ENCODE measurements at regions not wholly inside any gene's neighbourhood (a gene's known extent, or its start where the extent isn't known, plus 50 kb on each side); places are given as distances from the start of the nearest gene placed in this dataset.
A peak's percentile ranks its signal among the peaks of the same experiment; 100 is the strongest.

DNA sequence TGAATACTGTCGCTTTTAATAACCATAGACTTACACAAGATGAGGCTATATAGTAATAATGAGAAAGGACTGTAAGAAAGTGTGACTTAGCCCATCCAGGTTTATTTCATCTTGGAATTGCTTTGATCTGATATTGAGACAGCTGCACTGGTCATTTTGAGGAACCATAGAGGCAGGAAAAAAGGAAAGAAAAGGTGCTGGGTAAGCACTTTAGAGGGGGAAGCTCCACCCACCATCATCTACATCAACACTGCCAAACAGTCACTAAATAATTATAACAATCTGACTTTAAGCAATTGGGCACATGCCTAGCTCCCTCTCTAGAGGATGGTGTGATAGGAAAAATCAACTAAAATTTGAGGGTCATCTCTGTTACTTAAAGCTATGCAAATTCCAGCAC, 70.6 kb upstream of the ST6GALNAC3 start:
- TF ChIP-seq POLR2A (IDR thresholded peaks at IDR 0.05) (no peak), EP300 (IDR thresholded peaks at IDR 0.05) (no peak), CTCF (IDR thresholded peaks at IDR 0.05) (no peak), POLR2AphosphoS5 (IDR thresholded peaks at IDR 0.05) (no peak)
- Histone ChIP-seq H3K36me3 (no peaks in the 10 kb centered on the region), H3K27me3 (no peaks in the 10 kb centered on the region), H3K27ac (no peak overlapping the region), H3K4me1 (peaks cover 0 to 20% (median 12%) of the 10 kb centered on the region in 4 donors), H3K9me3 (no peaks in the 10 kb centered on the region), H3K4me3 (no peak overlapping the region)
- 91 to 96% methylated on average over 1 of the region's 1 CpG for WGBS, 2 donors
- intact Hi-C loops (cut with DNase I): no loop called here
- no peak for DNase-seq

DNA sequence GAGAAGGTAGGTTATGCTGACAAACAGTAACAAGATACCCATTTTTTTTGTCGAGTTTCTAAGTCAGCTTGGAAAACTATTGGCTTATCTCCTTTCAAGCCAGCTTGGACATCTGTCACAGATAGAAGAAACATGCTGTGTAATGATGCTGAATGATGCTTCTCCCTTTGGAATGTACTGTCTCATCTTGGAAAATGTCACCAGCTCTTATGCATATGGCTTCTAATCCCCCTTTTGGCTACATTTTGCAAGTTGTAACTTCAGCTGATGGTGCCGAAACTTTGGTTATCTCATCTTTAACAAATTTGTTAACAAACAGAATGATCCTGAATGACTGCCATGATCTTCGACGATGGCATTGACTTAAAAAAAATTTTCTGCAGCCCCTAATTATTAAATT, 68.8 kb upstream of the ST6GALNAC3 start:
- intact Hi-C loops (cut with DNase I): no loop called here
- H3K27ac ChIP-seq: peak overlapping the region in 2 of 4 donors; percentile 6 to 34
- no peaks in the 10 kb centered on the region for H3K36me3 ChIP-seq
- 78 to 82% methylated on average over 4 of the region's 4 CpGs for WGBS, 2 donors
- TF ChIP-seq CTCF (IDR thresholded peaks at IDR 0.05) (no peak), POLR2AphosphoS5 (IDR thresholded peaks at IDR 0.05) (no peak), POLR2A (IDR thresholded peaks at IDR 0.05) (no peak), EP300 (IDR thresholded peaks at IDR 0.05) (no peak)
- H3K4me3 ChIP-seq: no peak overlapping the region
- peaks cover 0 to 20% (median 12%) of the 10 kb centered on the region in 4 donors for H3K4me1 ChIP-seq
- H3K27me3 ChIP-seq: no peaks in the 10 kb centered on the region
- H3K9me3 ChIP-seq: no peaks in the 10 kb centered on the region
- no peak for DNase-seq

DNA sequence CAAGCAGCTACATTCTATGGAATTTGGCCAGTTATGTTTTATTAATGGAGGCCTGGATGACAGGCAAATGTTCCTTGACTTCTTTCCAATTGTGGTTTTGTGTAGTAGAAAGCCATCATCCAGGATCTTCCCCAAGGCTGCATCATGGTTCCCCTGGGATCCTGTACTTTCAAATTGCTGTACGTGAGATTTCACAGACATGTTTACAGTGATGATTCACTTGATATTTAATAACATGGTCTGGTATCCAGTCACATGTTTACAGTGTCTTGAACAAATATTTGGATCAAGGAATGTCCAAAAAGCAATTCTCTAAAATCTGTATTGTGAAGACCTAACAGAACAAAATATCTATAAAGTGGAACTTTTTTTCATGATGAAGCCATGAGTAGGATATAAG, 68.3 kb upstream of the ST6GALNAC3 start:
- no peak for TF ChIP-seq EP300 (IDR thresholded peaks at IDR 0.05)
- TF ChIP-seq POLR2AphosphoS5 (IDR thresholded peaks at IDR 0.05): peak; percentile 51 to 82 (median 61)
- H3K9me3 ChIP-seq: no peaks in the 10 kb centered on the region
- H3K4me1 ChIP-seq: peaks cover 0 to 20% (median 12%) of the 10 kb centered on the region in 4 donors
- peak; percentile 66 for DNase-seq
- H3K36me3 ChIP-seq: no peaks in the 10 kb centered on the region
- H3K4me3 ChIP-seq: no peak overlapping the region
- H3K27me3 ChIP-seq: no peaks in the 10 kb centered on the region
- 66 to 75% methylated on average over 1 of the region's 1 CpG for WGBS, 2 donors
- peak overlapping the region in 1 of 4 donors; percentile 34 for H3K27ac ChIP-seq
- intact Hi-C loops (cut with DNase I): no loop called here

DNA sequence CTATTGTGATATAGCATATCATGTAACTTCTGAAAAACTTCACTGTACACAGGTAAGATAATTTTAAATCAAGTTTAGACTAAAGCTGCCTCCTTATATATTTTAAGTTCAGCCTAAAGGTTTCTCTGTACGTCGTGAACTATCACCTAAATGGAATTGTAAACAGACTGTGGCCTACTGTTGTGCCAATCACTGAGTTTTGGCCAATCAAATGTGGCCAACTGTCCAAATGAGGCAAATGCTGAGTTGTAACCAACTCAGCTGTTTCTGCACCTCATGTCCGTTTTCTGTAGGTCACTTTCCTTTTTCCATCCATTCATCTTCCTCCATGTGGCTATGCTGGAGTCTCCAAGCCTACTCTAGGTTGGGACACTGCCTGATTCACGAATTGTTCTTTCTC, 63.7 kb upstream of the ST6GALNAC3 start:
- WGBS, 2 donors: 83 to 90% methylated on average over 4 of the region's 4 CpGs
- TF ChIP-seq POLR2A (IDR thresholded peaks at IDR 0.05): no peak
- no peak for TF ChIP-seq EP300 (IDR thresholded peaks at IDR 0.05)
- no peak for TF ChIP-seq POLR2AphosphoS5 (IDR thresholded peaks at IDR 0.05)
- no peak for TF ChIP-seq CTCF (IDR thresholded peaks at IDR 0.05)
- no peak for DNase-seq
- intact Hi-C loops (cut with DNase I): no loop called here
- Histone ChIP-seq H3K27ac (no peak overlapping the region), H3K36me3 (no peaks in the 10 kb centered on the region), H3K4me1 (peaks cover 0 to 11% (median 7%) of the 10 kb centered on the region in 4 donors), H3K9me3 (no peaks in the 10 kb centered on the region), H3K4me3 (no peak overlapping the region), H3K27me3 (no peaks in the 10 kb centered on the region)

- Histone ChIP-seq H3K4me1 (peaks cover 0 to 6% (median 0%) of the 10 kb centered on the region in 4 donors), H3K36me3 (no peaks in the 10 kb centered on the region), H3K9me3 (no peaks in the 10 kb centered on the region), H3K4me3 (no peak overlapping the region), H3K27ac (no peak overlapping the region), H3K27me3 (no peaks in the 10 kb centered on the region)
- TF ChIP-seq CTCF (IDR thresholded peaks at IDR 0.05): no peak
- TF ChIP-seq POLR2A (IDR thresholded peaks at IDR 0.05): no peak
- TF ChIP-seq EP300 (IDR thresholded peaks at IDR 0.05): no peak
- no peak for TF ChIP-seq POLR2AphosphoS5 (IDR thresholded peaks at IDR 0.05)
- no peak for DNase-seq
- 69 to 85% methylated on average over 2 of the region's 2 CpGs for WGBS, 2 donors
- intact Hi-C loops (cut with DNase I): no loop called here
These were observed 62.0 kb upstream of the ST6GALNAC3 start for GRCh38 chr1:76012341-76013205.

All from sigmoid colon (tissue), 6 donors.